ENCODE measurements at regions not wholly inside any gene's neighbourhood (a gene's known extent, or its start where the extent isn't known, plus 50 kb on each side); places are given as distances from the start of the nearest gene placed in this dataset.
"Not testable (repeated sequence)": the region's sequence is repeated elsewhere in the genome, so short reads cannot be mapped to it uniquely, and the experiment has no call there.

- no peak for TF ChIP-seq CTCF (conservative IDR thresholded peaks at IDR 0.05)
- no peak overlapping the region for H3K27ac ChIP-seq
These were observed 66.4 kb upstream of the DCN start for GRCh38 chr12:91249054-91249453.

- H3K27ac ChIP-seq, result not testable (repeated sequence)
These were observed 60.6 kb upstream of the DCN start for GRCh38 chr12:91243177-91243576.

GRCh38 chr12:91241756-91242155 lies 59.1 kb upstream of the DCN start:
- no peak for TF ChIP-seq CTCF (conservative IDR thresholded peaks at IDR 0.05)
- H3K27ac ChIP-seq, result no peak overlapping the region

GRCh38 chr12:91240386-91241095 lies 57.9 kb upstream of the DCN start:
- no peak for TF ChIP-seq CTCF (conservative IDR thresholded peaks at IDR 0.05)
- H3K27ac ChIP-seq, result no peak overlapping the region

- no peak overlapping the region for H3K27ac ChIP-seq
- TF ChIP-seq CTCF (conservative IDR thresholded peaks at IDR 0.05), result no peak
These were observed 56.9 kb upstream of the DCN start for GRCh38 chr12:91239481-91239880.
